ENCODE measurements at regions not wholly inside any gene's neighbourhood (a gene's known extent, or its start where the extent isn't known, plus 50 kb on each side); places are given as distances from the start of the nearest gene placed in this dataset.
"Not testable (repeated sequence)": the region's sequence is repeated elsewhere in the genome, so short reads cannot be mapped to it uniquely, and the experiment has no call there.

GRCh38 chr14:30270200-30271161, 288.5 kb upstream of the G2E3 start:
- DNase-seq: peak; percentile 22

- no peak for DNase-seq
Measured at GRCh38 chr14:30271811-30272323, 287.1 kb upstream of the G2E3 start.

GRCh38 chr14:30272848-30273832, 285.8 kb upstream of the G2E3 start:
- no peak for DNase-seq

- no peak for DNase-seq
Measured at GRCh38 chr14:30275604-30276003, 283.4 kb upstream of the G2E3 start.

DNA sequence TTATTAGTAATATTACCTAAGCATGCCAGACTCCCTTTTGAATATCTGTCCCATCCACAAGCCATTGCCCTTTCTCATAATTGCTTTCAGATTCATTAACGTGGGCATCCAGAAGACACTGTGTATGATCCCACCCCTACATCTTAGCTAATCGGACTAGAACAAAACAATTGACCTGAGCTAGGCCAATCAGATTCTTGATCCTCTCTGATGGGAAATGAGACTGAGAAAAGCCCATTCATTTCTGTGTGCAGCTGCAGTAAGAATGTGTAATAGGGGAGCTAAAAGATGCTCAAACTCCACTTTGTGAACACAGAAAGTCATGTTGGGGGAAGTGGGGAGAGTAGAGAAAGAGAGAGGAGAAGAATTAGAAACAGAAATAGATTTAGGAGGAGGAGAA, 281.7 kb upstream of the G2E3 start:
- DNase-seq: no peak

- not testable (repeated sequence) for DNase-seq
Measured at GRCh38 chr14:30278856-30279255, 280.1 kb upstream of the G2E3 start.

GRCh38 chr14:30283822-30284446, 275.0 kb upstream of the G2E3 start:
- DNase-seq: no peak

GRCh38 chr14:30284808-30285207, 274.1 kb upstream of the G2E3 start:
- no peak for DNase-seq

DNA sequence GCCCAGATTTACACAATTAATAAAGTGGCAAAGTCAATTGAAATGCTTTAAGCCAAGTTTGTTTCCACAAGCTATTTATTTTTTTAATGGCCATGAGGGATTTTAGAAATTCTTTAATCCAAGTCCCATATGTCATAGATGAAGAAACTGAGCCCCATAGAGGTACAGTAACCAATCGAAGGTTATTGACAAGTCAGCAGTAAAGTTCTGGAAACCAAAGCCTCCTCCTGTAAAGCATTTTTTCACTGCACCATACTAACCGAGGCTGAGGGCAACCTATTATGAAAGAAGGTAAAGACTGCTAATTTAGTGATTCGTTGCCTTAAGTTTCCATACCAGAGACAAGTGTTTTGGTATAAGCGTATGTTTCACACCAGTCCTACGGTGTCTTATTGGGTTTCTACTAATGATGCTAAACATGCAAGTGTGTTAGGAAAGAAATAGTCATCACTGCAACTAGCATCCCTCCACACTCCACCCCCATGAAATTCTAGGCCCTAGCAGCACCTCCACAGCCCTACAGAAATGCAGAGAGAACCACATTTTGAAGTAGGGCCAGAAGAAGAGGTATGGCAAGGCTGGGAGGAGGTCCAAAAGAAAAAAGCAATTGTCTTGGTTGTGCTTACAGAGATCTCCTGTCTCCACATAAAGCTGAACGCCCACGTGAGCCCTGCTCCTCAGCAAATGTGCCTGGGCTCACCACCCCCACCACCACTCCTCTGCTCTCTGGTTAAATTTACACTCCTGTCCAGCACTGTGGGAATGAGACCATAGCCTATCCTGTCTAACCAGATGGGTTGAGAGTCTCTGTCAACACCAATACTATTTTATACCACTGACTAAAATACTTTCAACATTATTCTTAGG, 271.1 kb upstream of the G2E3 start:
- DNase-seq: no peak

DNA sequence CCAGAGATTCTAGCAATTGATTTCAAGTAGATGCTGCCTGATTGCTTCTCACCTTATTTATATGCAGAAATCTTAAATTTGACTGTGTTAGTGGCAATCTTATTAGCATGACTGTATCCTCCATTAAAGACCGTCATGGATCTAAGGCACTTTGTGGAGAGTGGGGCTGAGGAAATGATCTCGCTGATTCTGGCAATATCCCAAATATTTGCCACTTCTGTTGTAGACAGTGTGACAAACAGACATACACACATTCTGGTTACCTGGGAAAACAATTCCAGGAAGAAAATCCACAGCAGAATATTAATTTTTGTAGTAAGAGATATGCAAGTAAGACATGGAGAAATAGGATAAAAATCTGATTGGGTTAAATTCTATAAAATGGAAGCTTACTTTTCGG, 269.0 kb upstream of the G2E3 start:
- DNase-seq: no peak

- no peak for DNase-seq
Measured at GRCh38 chr14:30291216-30291615, 267.7 kb upstream of the G2E3 start.

- DNase-seq: no peak
Measured at GRCh38 chr14:30292541-30292940, 266.4 kb upstream of the G2E3 start.

DNA sequence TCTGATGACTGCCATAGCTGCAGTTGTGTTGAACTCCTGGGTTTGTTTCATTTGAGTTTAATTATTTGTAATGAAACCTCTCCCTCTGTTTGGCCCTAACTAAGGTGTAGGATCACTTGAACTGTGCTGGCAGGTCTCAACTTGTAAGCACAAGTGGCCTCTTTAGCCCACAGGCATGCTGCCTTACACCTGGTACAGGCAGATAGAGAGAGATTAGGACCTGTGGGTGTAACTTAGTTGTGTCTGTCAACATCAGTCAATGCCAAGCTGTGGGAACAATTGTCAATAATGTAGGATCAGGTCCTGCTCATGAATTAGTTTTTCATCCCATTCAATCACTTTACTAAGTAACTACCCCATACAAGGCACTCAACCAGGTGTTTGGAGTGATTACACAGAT, 263.0 kb upstream of the G2E3 start:
- no peak for DNase-seq

DNA sequence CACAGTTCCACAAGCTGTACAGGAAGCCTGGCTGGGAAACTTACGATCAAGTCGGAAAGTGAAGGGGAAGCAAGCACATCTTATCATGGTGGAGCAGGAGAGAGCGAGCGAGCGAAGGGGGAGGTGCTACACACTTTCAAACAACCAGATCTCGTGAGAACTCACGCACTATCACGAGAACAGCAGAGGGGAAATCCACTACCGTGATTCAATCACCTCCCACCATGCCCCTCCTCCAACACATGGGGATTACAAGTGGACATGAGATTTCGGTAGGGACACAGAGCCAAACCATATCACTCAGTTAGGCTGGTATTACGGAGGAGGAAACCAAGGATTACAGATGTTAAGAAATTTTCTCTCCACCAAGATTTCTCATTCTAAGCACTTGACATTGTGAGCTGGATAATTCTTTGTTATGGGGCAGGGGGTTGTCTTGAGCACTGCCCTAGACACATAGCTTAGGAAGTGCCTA, 262.0 kb upstream of the G2E3 start:
- DNase-seq: no peak

- DNase-seq: no peak
Measured at GRCh38 chr14:30297876-30298795, 260.8 kb upstream of the G2E3 start.

- DNase-seq: no peak
Measured at GRCh38 chr14:30299915-30300314, 259.0 kb upstream of the G2E3 start.

DNA sequence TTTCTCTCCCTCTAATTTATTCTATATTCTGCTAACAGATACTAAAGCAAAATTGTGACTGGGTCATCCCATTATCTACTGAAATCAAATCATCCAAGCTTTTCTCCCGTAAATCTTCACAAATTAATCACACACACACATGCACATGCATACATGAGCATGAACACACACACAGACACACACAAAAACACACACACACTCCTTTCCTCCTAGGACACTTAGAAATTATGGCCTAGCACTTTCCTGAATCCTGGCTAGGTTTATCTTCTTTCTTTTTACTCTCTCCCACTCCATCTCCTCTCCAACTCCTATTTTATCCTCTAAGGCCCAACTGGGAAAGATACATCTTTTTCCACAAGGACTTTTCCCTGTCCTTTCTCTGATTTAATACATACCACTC, 255.6 kb upstream of the G2E3 start:
- no peak for DNase-seq

DNA sequence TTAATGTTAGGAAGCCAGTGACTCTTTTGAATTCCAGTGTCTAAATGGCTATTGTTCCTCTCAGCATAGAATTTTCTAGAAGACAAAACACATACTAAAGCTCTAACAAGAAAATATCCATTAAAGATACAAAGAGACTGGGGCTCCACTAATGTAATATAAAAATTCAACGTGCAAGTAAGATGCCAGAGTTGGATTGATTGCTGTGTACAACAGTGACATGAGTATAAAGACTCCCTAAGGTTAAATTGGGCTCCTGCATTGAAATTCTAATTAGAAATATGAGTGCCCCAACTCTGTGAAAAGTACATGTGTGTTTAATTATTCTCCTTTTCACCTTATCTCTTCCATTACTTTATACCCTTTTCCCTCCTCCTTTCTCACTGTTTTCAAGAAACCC, 253.6 kb upstream of the G2E3 start:
- DNase-seq: no peak

DNA sequence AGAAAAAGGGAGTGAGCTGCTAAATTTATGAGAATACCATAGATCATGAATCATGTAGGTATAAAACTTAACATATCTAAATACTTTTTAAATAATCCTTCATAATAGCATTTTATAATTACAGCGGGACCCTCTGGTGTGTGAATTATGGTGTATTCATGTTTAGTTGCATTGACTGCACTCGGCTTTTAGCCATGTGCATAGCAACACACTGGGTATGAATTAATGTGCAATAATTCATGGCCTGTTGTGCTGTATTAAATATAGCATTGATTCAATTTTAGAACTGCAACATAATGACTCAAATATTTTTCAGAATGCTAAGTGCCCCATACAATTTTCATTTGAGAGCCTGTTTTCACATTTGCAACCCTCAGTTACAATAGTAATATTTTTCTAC, 249.6 kb upstream of the G2E3 start:
- no peak for DNase-seq

- no peak for DNase-seq
Measured at GRCh38 chr14:30312214-30312613, 246.7 kb upstream of the G2E3 start.

GRCh38 chr14:30317729-30318128, 241.2 kb upstream of the G2E3 start:
- no peak for DNase-seq

Measured in NCI-H1694 treated with DMSO at 0.1 percent for 48 hours (cell line).